WTC11 (cell line): ENCODE measurements at regions not wholly inside any gene's neighbourhood (a gene's known extent, or its start where the extent isn't known, plus 50 kb on each side); places are given as distances from the start of the nearest gene placed in this dataset.

Experiments used
- ATAC-seq: fragments of 200-7000 bp; cut with Tn5 transposase; 2 replicates; pipeline ENCODE4 v1.10.0; 2021; ENCODE audit warnings: mild to moderate bottlenecking, moderate library complexity
- CTCF ChIA-PET: fragments of 300-600 bp; sonication (Branson Sonifier 250); formaldehyde crosslinking; loops from one replicate; lab custom pipeline; 2021; ENCODE audit warnings: antibody characterized with exemption; lab: Charles Lee
- POLR2A ChIA-PET: fragments of 350-600 bp; sonication (Branson Sonifier 250); formaldehyde crosslinking; loops from one replicate; lab custom pipeline; 2021; ENCODE audit warnings: antibody characterized with exemption; lab: Charles Lee
- DNase-seq: peaks from one replicate; pipeline ENCODE4 v3.0.0; 2021; ENCODE audit warnings: low spot score
- H3K27ac Mint-ChIP-seq: 2 replicates; pipeline ENCODE4 v1.8.0; 2021; ENCODE audit warnings: mixed read lengths
- H3K27me3 Mint-ChIP-seq: 2 replicates; pipeline ENCODE4 v1.8.0; 2021; ENCODE audit warnings: low read depth, mild to moderate bottlenecking, moderate library complexity, mixed read lengths
- H3K36me3 Mint-ChIP-seq: 2 replicates; pipeline ENCODE4 v1.8.0; 2021; ENCODE audit warnings: mixed read lengths
- H3K4me1 Mint-ChIP-seq: 2 replicates; pipeline ENCODE4 v1.8.0; 2022; ENCODE audit warnings: mixed read lengths
- H3K4me3 Mint-ChIP-seq: 2 replicates; pipeline ENCODE4 v1.8.0; 2021; ENCODE audit warnings: mild to moderate bottlenecking, moderate library complexity, mixed read lengths
- H3K9me3 Mint-ChIP-seq: 2 replicates; pipeline ENCODE4 v1.8.0; 2021; ENCODE audit warnings: mixed read lengths
- CBFB ChIP-seq: sonication (generic); formaldehyde crosslinking; IDR thresholded peaks from 2 replicates; pipeline ENCODE4 v1.8.1; 2022; ENCODE audit warnings: mild to moderate bottlenecking, low read depth, missing genetic modification reagents
- E2F4 ChIP-seq: sonication (generic); formaldehyde crosslinking; IDR thresholded peaks from 2 replicates; pipeline ENCODE4 v1.8.1; 2022; ENCODE audit warnings: low read depth, mild to moderate bottlenecking, moderate library complexity, missing genetic modification reagents, borderline replicate concordance
- FOXJ3 ChIP-seq: sonication (generic); formaldehyde crosslinking; IDR thresholded peaks from 2 replicates; pipeline ENCODE4 v1.9.0; 2021; ENCODE audit warnings: missing genetic modification reagents, mild to moderate bottlenecking, borderline replicate concordance
- GABPB1 ChIP-seq: sonication (generic); formaldehyde crosslinking; IDR thresholded peaks from 2 replicates; pipeline ENCODE4 v1.8.1; 2023; ENCODE audit warnings: mild to moderate bottlenecking, missing genetic modification reagents
- JAZF1 ChIP-seq: fragments of 250-450 bp; sonication (Bioruptor Pico); IDR thresholded peaks from 2 replicates; pipeline ENCODE4 v1.9.0; 2021; ENCODE audit warnings: moderate library complexity, mild to moderate bottlenecking, inconsistent platforms
- JUN ChIP-seq: sonication (generic); formaldehyde crosslinking; IDR thresholded peaks from 2 replicates; pipeline ENCODE4 v1.8.0; 2023; ENCODE audit warnings: mild to moderate bottlenecking, missing genetic modification reagents
- MXD4 ChIP-seq: fragments of 250-450 bp; sonication (Bioruptor Pico); IDR thresholded peaks from 2 replicates; pipeline ENCODE4 v1.8.0; 2021; ENCODE audit warnings: mild to moderate bottlenecking, moderate library complexity, borderline replicate concordance
- NFE2L1 ChIP-seq: sonication (generic); formaldehyde crosslinking; IDR thresholded peaks from 2 replicates; pipeline ENCODE4 v1.8.1; 2023; ENCODE audit warnings: missing genetic modification reagents
- NR1H2 ChIP-seq: sonication (generic); formaldehyde crosslinking; IDR thresholded peaks from 2 replicates; pipeline ENCODE4 v1.9.0; 2021; ENCODE audit warnings: mild to moderate bottlenecking, moderate library complexity, missing genetic modification reagents
- STAT6 ChIP-seq: sonication (generic); formaldehyde crosslinking; conservative IDR thresholded peaks from 2 replicates; pipeline ENCODE4 v1.8.1; 2023; ENCODE audit warnings: mild to moderate bottlenecking, low read depth, missing genetic modification reagents, moderate library complexity
- TCF7 ChIP-seq: sonication (generic); formaldehyde crosslinking; IDR thresholded peaks from 2 replicates; pipeline ENCODE4 v1.8.0; 2022; ENCODE audit warnings: mild to moderate bottlenecking, low read depth, missing genetic modification reagents, moderate library complexity
- TEAD4 ChIP-seq: sonication (generic); formaldehyde crosslinking; IDR thresholded peaks from 2 replicates; pipeline ENCODE4 v1.8.0; 2022; ENCODE audit warnings: mild to moderate bottlenecking, missing genetic modification reagents
- ZNF263 ChIP-seq: sonication (generic); formaldehyde crosslinking; IDR thresholded peaks from 2 replicates; pipeline ENCODE4 v1.8.1; 2022; ENCODE audit warnings: low read depth, mild to moderate bottlenecking, moderate library complexity, missing genetic modification reagents
- ZNF317 ChIP-seq: sonication (generic); formaldehyde crosslinking; IDR thresholded peaks from 2 replicates; pipeline ENCODE4 v1.8.1; 2023; ENCODE audit warnings: low read depth, mild to moderate bottlenecking, moderate library complexity, missing genetic modification reagents, borderline replicate concordance
- ZNF423 ChIP-seq: fragments of 250-450 bp; sonication (Bioruptor Pico); IDR thresholded peaks from 2 replicates; pipeline ENCODE4 v2.1.2; 2022; ENCODE audit warnings: mild to moderate bottlenecking, moderate library complexity
- TF ChIP-seq, protein P1 (sequence below): sonication (generic); formaldehyde crosslinking; IDR thresholded peaks from 2 replicates; pipeline ENCODE4 v1.8.1; 2023; ENCODE audit warnings: mild to moderate bottlenecking, missing genetic modification reagents, borderline replicate concordance
- TF ChIP-seq, protein P2 (sequence below): sonication (generic); formaldehyde crosslinking; IDR thresholded peaks from 2 replicates; pipeline ENCODE4 v1.8.0; 2023; ENCODE audit warnings: missing genetic modification reagents

DNA sequence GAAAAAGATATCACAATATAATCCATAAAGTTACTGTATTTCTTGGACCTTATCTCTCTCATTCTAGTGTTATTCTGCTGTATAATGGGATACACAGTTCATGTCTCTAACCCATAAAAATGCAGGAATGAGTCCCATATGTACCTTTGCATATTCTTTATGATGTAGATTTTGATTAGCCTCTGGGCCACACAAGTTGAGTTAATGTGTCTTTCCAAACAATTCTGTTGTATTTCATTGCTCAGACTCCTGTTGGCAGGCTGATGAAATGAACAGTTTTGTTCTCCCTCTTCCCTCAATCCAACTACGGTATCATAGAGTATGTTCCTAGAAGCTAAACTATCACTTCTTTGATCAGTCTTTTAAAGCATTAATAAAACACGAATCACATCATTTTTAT, 113.2 kb upstream of the SATB2 start:
- Mint-ChIP-seq H3K27me3 (no peaks in the 10 kb centered on the region), H3K27ac (no peak overlapping the region), H3K36me3 (no peaks in the 10 kb centered on the region), H3K4me1 (peaks cover 26% of the 10 kb centered on the region), H3K9me3 (no peaks in the 10 kb centered on the region), H3K4me3 (no peak overlapping the region)
- CTCF ChIA-PET, result interaction anchor here (0.8 to 1.5 kb wide), 3 partner anchors 11 to 82 kb away, joined by 3 read pairs; no protein-coding TSS in a partner anchor
- POLR2A ChIA-PET, result no interaction called here
- ATAC-seq (peak; percentile 71), DNase-seq (no peak)
- no peak for TF ChIP-seq NFE2L1 (CRISPR knock-in tag)
- no peak for TF ChIP-seq JAZF1 (CRISPR knock-in tag)
- no peak for TF ChIP-seq E2F4 (CRISPR knock-in tag)
- no peak for TF ChIP-seq ZNF423 (CRISPR knock-in tag)
- TF ChIP-seq NR1H2 (CRISPR knock-in tag), result no peak
- TF ChIP-seq ZNF263 (CRISPR knock-in tag), result no peak
- TF ChIP-seq JUN (CRISPR knock-in tag), result no peak
- no peak for TF ChIP-seq GABPB1 (CRISPR knock-in tag)
- TF ChIP-seq, all 79 proteins: peak for 0

GRCh38 chr2:199569336-199569735, 111.6 kb upstream of the SATB2 start:
- ChIA-PET POLR2A (no interaction called here), CTCF (no interaction called here)
- Mint-ChIP-seq H3K27ac (no peak overlapping the region), H3K27me3 (no peaks in the 10 kb centered on the region), H3K4me3 (no peak overlapping the region), H3K4me1 (peaks cover 23% of the 10 kb centered on the region), H3K9me3 (no peaks in the 10 kb centered on the region), H3K36me3 (no peaks in the 10 kb centered on the region)
- ATAC-seq (no peak), DNase-seq (no peak)
- TF ChIP-seq CBFB (CRISPR knock-in tag) (no peak), ZNF423 (CRISPR knock-in tag) (no peak), TEAD4 (CRISPR knock-in tag) (no peak), TCF7 (CRISPR knock-in tag) (no peak), FOXJ3 (CRISPR knock-in tag) (no peak), MXD4 (CRISPR knock-in tag) (no peak), STAT6 (no peak), ZNF317 (CRISPR knock-in tag) (no peak), E2F4 (CRISPR knock-in tag) (no peak)
- TF ChIP-seq, protein P1, sequence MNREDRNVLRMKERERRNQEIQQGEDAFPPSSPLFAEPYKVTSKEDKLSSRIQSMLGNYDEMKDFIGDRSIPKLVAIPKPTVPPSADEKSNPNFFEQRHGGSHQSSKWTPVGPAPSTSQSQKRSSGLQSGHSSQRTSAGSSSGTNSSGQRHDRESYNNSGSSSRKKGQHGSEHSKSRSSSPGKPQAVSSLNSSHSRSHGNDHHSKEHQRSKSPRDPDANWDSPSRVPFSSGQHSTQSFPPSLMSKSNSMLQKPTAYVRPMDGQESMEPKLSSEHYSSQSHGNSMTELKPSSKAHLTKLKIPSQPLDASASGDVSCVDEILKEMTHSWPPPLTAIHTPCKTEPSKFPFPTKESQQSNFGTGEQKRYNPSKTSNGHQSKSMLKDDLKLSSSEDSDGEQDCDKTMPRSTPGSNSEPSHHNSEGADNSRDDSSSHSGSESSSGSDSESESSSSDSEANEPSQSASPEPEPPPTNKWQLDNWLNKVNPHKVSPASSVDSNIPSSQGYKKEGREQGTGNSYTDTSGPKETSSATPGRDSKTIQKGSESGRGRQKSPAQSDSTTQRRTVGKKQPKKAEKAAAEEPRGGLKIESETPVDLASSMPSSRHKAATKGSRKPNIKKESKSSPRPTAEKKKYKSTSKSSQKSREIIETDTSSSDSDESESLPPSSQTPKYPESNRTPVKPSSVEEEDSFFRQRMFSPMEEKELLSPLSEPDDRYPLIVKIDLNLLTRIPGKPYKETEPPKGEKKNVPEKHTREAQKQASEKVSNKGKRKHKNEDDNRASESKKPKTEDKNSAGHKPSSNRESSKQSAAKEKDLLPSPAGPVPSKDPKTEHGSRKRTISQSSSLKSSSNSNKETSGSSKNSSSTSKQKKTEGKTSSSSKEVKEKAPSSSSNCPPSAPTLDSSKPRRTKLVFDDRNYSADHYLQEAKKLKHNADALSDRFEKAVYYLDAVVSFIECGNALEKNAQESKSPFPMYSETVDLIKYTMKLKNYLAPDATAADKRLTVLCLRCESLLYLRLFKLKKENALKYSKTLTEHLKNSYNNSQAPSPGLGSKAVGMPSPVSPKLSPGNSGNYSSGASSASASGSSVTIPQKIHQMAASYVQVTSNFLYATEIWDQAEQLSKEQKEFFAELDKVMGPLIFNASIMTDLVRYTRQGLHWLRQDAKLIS (CRISPR knock-in tag), result no peak
- TF ChIP-seq, protein P2, sequence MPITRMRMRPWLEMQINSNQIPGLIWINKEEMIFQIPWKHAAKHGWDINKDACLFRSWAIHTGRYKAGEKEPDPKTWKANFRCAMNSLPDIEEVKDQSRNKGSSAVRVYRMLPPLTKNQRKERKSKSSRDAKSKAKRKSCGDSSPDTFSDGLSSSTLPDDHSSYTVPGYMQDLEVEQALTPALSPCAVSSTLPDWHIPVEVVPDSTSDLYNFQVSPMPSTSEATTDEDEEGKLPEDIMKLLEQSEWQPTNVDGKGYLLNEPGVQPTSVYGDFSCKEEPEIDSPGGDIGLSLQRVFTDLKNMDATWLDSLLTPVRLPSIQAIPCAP, result no peak
